Dermis blood vessel endothelial cell (primary cell): ENCODE measurements at regions not wholly inside any gene's neighbourhood (a gene's known extent, or its start where the extent isn't known, plus 50 kb on each side); places are given as distances from the start of the nearest gene placed in this dataset.
"Not testable (repeated sequence)": the region's sequence is repeated elsewhere in the genome, so short reads cannot be mapped to it uniquely, and the experiment has no call there.

Source experiments
- DNase-seq: peaks from one replicate; pipeline ENCODE4 v3.0.0; 2010

DNA sequence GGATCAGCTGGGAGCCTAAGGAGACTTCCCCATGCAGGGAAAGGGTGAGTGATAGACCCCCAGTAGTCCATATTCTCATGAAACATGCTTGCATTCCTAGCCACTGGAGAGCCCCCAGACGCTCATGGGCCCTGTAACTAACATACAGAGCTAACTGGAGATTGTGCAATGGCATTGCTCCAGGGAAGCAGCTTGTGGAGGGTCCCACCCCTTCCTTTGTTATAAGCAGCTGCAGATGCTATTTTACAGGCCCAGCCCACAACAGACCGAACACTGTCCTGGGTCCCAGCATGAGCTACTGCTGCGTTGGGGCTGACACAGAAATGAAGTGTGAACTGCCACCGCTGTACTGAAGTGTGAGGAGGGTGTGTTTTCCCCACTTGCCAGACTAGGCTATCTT is 1465.7 kb upstream of the DIAPH2 start:
- no peak for DNase-seq

DNA sequence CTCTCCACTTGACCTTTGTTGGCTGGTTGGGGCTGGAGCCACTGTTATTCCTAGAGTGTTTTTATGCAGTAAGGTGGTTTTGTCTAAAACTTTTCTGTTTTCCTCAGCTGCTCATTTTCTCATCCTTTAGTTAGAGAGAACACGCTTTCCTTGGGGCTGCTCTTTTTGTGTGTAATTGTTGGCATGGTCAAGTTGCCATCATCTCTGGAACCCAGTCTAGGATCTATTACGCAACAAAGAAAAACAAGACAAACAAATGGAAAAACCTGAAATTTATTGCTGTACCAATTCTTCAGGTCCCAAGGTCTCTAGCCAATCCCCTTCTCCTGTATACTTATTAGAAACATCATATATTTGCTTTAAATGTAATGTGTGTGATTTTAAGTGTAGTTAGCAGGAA is 1436.3 kb upstream of the DIAPH2 start:
- no peak for DNase-seq

DNA sequence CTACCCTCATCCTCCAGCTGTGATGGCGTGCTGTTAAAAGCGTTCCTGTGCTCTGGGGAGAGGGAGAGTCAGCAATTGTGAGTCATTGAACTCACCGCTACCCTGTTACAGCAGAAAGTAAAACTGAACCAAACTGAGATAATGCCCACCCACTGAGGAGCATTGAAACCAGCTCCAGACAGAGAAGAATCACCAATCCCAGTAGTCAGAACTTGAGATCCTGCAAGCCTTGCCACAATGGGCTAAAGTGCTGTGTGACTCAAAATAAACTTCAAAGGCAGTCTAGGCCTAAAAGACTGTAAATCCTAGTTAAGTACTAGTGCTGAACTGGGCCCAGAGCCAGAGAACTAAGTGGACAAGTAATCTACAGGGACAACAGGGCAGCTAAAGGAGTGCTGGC is 1394.2 kb upstream of the DIAPH2 start:
- DNase-seq, result no peak

DNA sequence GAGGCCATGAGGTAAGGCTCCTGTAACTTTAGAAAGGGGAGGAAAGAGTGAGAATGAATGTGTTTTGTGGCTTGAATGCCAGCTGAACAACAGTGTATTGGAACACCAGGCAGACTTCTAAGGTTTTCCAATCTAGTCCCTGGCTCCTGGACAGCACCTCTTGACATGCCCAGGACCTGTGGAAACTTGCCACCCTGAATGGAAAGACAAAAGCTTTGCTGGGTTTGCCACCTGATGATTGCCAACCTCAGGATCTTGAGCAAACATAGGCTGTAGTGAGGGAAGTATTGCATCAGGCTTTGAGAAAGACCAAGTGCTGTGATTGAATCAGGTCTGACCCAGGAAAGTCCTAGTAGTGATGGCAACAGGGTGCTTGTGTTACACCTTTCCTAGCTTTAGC is 1393.1 kb upstream of the DIAPH2 start:
- no peak for DNase-seq

DNA sequence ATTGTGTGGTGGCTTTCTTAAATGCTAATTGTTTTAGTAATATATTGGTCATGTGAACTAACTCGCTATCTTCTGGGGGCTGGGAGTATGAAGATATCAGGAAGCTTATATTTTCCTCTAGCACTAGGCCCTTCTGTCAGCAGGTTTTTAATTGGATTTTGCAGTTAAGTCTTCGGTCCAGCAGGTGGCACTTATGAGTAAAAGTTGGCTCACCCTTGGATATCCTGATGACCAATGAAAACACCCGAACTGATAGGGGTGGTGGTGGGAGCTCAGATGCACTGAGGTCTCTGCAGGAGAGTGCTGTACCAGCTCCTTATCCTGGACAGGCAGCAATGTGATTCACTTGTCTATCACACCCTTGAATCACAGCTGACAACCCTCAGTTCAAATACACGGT is 1365.8 kb upstream of the DIAPH2 start:
- DNase-seq, result no peak

DNA sequence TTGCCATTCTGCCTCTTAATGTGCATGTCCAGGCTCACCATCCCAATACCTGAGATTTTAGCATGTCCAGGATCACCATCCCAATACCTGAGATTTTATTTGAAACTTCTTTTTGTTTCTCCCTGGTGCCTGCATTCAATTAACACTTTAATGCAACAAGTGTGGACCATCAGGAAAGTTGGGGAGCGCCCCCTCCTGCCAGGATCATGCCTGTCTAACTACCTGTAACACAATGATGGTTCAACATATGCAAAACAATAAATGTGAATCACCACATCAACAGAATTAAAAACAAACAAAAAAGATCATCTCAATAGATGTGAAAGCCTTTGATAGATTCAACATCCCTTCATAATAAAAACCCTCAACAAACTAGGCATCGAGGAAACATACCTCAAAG is 1359.5 kb upstream of the DIAPH2 start:
- DNase-seq, result no peak

DNA sequence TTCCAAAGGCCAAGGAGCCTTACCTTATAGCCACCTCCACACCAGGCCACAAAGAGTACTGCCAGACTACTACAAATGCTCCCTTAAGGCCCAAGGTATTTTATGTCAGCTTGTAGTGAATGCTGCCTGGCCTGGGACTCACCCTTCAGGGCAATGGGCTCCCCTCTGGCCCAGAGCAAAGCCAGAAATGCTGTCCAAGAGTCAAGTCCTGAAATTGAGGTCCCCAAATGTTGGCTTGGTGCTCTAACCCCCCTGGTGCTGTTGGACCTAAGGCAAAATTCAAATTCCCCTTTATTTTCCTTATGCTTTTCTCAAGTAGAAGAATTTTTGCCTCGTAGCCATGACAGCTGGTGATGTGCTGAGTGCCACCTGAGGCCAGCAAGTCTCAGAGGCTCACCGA is 1354.3 kb upstream of the DIAPH2 start:
- no peak for DNase-seq

DNA sequence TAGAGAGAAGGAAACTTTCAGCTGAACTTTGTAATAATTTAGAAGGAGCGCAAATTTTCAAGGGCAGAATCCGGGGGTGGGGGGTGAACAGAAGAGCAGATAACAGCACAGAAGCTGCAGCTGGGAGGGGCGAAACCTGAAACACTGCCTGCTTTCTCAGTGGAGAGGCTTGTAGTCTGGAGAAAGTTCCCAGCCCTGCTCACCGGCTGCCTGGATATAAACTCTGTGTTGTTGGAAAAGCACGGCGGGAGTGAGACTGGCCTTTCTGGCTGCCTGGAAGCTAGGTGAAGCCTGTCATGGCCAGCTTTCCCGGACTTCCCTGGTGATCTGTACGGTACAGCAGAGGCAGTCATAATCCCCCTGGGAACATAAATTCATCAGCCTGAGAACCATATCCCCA is 1352.1 kb upstream of the DIAPH2 start:
- DNase-seq, result no peak

DNA sequence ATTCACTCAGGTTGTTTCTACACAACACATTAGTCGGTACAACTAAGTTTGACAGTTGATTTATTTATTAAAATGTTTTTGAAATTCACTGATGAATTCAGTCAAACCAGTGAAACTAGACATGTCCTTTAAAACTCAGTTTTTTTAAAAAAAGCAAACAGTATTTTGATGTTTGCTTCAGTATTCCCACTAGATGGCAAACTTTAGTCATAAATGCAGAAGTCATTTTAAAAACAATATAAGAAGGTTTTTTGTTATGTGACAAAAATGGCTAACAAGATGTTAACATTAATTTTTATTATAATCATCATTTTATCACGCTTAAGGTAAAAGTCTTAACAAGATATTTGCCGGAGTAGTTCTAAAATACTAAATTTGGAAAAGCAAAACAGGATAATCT is 1337.8 kb upstream of the DIAPH2 start:
- no peak for DNase-seq

DNA sequence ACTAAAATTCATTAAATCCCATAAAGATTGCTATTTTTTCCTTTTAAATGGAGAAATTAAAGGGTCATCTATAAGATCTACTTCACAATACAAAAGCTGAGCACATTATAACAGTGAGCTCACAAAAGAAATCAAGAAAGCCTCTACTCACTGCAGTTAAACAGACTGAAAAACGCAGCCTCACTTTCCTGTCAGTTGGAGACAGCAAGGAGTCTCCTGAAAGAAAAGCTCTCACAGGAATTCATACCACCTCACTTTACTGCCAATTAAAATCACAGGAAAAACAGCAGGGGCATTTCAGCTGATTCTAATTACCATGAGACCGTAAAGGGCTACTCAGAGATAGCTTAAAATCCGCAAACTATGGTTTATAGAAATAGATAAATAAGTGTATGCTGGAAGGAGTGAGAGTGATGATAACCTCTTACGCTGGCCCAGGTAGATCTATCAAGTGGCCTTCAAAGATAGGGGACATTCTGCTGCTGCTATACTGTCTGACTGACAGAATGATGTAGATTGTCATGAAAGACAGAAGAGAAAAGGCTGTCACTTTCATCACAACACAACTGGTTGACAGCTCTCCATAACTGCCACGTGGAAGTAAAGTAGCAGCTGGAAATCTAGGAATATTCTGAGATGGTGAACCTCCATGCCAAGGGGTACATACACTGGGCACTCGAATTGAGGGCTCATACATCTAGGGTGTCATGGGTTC is 1333.7 kb upstream of the DIAPH2 start:
- DNase-seq, result no peak

DNA sequence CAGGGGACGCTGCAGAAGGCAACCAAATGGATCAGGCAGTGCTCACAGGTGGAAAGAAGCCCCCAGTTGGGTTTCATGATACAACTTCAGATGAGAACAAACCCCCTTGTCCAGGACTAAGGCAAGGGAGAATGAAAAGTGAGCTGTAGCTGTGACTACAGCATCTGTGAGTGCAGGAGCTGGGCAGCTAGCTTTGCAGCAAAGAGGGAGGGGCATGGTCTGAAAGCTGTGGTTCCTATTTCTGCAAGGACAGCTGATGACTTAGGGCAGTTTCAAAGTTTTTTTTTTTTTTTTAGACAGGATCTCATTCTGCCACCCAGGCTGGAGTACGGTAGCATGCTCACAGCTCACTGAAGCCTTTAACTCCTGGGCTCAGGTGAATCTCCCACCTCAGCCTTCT is 1317.4 kb upstream of the DIAPH2 start:
- no peak for DNase-seq

DNA sequence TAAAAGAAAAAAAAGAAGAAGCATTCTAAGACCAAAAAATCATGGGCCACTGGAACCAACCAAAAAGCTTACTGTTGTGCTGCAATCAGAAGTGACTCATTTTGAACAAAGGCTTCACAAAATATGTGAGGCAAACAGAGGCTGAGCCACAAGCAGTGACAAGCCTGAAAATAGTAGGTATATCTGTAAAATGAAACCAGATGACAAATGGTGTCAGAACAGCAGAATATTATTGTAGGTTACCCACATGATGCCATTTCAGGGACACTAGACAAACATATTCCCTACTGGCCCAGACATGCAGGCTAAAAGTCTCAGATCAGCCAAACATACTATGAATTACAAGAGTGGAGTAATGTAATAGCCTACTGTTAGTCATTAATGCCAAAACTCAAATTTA is 1301.8 kb upstream of the DIAPH2 start:
- no peak for DNase-seq

DNA sequence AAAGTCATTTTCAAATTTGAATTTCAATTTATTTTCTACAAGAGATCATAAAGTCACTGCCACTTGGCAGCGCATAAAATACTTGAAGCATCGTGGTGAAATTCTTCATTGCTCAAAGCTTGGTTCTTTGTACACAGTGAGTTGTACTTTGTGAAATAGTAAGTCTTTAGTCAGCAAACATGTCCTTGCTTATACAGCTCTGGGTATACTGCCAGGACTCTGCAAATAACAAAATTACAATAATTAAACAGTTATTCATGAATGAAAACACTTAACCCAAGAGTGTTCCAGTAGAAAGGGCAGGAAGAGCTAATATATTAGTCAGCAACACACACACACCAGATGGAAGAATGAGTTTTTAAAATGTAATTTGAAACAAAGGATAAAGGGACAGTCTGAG is 1300.9 kb upstream of the DIAPH2 start:
- no peak for DNase-seq

DNA sequence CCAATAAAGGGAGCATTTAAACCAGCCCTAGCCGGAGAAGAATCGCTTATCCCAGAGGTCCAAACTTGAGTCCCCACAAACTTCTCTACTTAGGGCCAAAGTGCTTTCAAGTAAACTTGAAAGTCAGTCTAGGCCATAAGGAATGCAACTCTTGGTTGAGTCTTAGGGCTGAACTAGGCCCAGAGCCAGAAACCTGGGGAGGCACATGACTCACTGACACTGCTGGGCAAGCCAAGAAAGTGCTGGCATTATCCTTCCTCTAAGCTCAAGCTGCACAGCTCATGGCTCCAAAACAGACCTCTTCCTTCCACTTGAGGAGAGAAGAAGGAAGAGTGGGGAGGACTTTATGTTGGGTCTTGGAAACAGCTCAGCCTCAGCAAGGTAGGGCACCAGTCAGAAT is 1257.3 kb upstream of the DIAPH2 start:
- DNase-seq, result no peak

DNA sequence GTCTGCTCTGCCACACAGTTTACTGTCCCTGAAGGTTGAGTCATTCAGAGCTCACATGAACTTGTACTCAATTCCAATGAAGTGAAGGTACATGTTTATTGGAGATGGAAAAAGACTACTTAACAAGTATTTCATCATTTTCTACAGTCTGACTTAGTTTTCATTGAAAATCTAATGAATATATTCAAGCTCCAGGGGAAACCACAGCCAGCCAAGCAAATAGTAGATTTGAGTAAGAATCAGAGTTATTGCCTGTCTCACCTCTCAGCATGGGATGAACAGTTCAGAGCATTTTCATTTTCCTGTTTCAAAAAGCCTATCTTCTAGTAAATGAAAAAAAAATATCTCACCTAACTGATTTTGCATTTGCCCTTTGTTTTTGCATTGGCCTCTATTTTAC is 1249.4 kb upstream of the DIAPH2 start:
- DNase-seq, result no peak

DNA sequence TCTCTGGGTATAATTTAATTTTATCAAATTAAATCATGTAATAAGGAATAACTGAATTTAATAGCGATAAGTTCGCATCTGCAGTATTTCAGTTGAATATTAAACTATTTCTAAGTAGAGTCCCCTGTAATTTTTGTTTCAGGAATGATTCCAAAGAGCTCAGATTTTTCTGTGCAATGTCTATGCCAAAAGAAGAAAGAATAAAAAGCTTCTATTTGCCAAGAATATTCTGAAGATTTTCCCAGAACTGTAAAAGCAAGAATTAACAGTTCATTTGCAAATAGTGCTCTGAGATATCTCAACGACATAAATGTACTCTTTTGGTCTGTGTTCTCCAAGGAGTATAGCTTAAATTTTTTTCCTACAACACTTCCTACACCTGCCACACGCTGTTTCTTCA is 1242.8 kb upstream of the DIAPH2 start:
- no peak for DNase-seq

DNA sequence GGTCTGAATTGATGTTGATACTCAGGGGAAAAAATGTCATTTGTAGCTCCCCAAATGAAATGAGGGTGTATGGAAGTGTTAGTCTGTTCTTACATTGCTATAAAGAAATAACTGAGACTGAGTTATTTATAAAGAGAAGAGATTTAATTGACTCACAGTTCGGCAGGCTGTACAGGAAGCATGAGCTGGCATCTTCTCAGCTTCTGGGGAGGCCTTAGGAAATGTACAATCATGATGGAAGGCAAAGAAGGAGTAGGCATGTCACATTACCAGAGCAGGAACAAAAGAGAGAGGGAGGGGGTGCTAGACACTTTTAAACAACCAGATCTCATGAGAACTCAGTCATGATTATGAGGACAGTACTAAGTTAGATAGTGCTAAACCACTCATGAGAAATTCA is 1199.9 kb upstream of the DIAPH2 start:
- DNase-seq, result no peak

DNA sequence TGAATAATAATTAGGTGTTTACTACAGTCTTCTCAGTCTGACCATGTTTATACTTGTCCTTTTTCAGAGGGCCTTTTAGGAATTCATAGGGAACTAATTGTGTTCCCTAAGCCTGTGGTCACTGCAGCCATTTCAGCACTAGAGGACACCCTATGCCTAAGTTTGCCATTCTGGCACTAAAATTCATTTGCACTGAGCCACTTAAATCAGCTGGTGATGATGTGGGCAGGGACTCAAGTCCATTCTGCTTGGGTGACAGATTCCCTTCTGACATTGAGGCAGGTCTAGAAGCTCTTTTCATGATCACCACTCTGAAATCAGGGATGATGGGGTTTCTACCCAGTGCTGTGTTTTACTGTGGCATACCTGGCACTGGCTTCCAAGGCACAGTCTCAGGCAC is 1178.9 kb upstream of the DIAPH2 start:
- no peak for DNase-seq

DNA sequence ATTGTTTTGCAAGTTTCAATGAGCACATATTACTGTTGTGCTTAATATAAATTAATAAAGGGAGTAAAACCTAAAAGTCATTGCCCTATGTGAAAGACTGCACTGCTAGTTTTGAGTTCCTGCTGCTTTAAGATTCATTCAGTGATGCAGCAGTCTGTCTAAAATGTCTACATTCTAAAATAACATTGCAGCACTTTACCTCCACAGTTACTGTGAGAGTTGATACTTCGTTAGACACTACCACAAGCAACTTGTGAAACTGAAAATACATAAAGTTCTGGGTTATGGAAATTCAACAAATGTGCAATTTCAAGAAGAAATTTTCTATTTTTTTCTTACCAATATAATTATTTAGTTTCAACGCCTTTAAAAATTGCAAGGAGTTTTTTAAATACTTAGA is 1175.2 kb upstream of the DIAPH2 start:
- no peak for DNase-seq

DNA sequence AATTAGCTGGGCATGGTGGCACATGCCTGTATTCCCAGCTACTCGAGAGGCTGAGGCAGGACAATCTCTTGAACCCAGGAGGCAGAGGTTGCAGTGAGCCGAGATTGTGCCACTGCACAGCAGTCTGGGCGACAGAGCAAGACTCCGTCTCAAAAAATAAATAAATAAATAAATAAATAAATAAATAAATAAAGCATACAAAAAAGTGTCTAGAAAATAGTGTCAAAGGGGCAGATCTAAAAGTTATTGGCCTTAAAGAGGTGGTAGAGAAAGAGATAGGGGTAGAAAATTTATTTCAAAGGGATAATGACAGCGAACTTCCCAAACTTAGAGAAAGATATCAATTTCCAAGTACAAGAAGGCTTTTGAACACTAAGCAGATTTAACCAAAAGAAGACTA is 1160.6 kb upstream of the DIAPH2 start:
- not testable (repeated sequence) for DNase-seq

DNA sequence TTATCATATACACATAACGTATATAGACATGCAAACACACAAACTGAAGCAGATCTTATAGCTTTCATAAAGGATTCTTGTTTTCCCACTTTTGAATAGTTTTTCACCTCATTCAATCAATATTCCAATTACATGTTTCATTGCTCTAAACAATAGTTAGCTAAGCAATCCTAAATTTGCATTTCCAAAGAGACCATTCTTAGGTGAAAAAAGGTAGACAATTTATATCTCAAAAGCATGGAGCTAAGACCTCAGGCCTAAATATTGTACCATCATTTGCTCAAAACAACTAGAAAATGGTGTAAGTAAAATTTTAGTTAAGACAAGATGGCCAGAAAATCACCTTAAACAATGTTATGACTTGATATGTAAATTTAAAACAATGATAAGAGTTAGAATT is 1148.5 kb upstream of the DIAPH2 start:
- no peak for DNase-seq

DNA sequence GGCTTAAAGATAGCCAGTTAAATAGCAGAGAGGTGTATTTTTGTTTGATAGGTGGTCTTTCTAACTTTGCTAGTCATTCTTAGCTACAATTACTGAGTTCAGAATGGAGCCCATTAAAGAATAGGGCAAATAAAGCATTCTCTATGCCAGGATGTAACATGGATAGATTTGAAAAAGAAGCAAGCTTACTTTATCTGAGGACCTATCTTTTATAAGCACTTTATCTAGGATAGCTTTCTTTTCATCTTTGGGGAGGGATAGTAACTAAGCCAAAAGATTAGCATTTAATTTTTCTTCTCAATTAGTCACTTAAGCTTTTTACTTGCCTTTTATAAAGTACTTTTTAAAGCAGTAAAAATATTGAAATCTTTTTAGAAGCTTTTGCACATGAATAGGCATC is 1148.0 kb upstream of the DIAPH2 start:
- DNase-seq, result no peak

DNA sequence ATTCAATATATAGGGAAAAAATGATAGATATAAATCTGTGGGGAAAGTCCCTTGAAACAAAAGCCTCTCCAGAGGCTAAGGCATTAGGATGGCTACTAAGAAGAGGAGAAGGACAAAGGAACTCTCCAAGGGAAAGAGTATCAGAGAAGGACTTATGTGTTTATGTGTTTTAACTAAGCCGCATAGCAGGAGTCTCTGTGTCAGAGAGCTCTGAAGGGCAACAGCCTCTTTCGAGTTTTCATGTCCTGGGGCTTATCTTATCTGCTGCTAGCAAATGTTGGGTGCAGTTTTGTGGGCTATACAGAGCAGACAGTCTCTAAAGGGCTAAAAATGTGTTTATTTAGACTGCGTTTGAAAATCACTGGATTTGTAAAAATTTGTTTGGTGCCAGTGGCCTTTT is 1145.6 kb upstream of the DIAPH2 start:
- DNase-seq, result no peak

DNA sequence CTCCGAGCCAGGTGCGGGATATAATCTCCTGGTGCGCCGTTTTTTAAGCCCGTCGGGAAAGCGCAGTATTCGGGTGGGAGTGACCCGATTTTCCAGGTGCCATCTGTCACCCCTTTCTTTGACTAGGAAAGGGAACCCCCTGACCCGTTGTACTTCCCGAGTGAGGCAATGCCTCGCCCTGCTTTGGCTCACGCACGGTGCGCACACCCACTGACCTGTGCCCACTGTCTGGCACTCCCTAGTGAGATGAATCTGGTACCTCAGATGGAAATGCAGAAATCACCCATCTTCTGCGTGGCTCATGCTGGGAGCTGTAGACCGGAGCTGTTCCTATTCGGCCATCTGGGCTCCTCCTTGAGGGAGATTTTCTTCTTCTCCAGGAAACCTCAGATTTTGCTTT is 1135.1 kb upstream of the DIAPH2 start:
- DNase-seq, result not testable (repeated sequence)

DNA sequence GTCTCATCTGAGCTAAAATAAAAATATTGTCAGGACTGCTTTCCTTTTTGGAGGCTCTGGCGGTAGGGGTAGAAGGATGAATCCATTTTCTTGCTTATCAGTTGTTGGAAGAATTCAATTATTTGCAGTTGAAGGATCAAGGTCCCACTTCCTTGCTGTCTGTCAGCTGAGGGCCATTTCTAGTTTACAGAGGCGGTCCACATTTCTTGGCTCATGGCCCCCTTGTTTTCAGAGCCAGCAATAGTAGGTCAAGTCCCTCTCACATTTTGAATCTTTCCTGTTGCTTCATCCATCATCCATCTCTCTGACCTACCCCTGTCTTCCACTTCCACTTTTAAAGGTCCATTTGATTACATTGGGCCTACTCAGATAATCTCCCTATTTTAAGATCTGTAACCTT is 1099.3 kb upstream of the DIAPH2 start:
- no peak for DNase-seq

DNA sequence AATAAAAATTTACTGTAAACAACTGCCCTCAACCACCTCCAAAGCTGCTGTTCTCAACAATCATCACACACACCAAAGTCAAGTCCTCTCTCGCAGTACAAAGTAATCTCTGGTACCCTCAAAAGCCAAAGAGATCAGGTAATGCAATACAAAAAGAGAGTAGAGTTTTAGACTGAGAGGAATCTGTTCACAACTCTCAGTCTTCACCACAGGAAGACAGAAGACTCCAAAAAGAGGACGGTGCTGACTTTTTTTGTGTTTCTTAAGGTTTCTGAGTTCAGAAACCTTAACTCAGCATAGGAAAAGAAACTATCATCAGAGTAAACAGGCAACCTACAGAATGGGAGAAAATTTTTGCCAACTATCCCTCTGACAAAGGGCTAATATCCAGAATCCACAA is 1072.3 kb upstream of the DIAPH2 start:
- DNase-seq, result no peak
